Glomerular visceral epithelial cell (primary cell): ENCODE measurements at regions not wholly inside any gene's neighbourhood (a gene's known extent, or its start where the extent isn't known, plus 50 kb on each side); places are given as distances from the start of the nearest gene placed in this dataset.
"Not testable (repeated sequence)": the region's sequence is repeated elsewhere in the genome, so short reads cannot be mapped to it uniquely, and the experiment has no call there.

Experiments
- DNase-seq: peaks from one replicate; pipeline ENCODE4 v3.0.0-alpha.2; 2016; ENCODE audit errors: extremely low spot score

DNA sequence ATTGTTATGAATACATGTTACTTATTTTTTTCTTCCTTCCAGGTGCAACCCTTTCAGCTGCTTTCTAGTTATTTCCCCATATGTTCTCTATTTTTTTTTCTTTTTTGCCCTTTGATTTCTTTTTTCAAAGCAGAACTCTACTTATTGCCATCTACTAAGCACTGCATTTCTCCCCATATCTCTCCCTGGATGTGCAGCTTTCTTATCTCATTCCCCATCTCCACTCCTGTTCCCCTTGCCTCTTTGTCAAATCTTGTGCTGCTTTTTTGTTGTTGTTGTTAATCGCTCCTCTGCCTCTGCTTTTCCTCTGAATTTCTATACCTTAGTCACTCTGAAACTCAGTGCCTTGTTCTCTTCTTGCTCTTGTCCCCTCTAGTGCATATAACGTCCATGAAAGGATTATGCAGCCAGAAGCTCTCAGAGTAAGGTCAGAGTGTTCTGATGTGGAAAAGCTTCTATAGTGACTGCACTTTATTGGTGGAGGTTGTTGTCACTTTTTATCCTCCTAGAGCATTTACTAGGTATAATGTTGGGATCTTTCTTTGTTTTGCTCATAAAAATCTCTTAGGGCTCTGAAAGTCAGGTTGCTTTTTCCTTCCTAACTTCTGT is 51.1 kb upstream of the JADE1 start:
- DNase-seq = no peak

GRCh38 chr4:128757712-128758111 is 51.8 kb upstream of the JADE1 start:
- DNase-seq = no peak

DNA sequence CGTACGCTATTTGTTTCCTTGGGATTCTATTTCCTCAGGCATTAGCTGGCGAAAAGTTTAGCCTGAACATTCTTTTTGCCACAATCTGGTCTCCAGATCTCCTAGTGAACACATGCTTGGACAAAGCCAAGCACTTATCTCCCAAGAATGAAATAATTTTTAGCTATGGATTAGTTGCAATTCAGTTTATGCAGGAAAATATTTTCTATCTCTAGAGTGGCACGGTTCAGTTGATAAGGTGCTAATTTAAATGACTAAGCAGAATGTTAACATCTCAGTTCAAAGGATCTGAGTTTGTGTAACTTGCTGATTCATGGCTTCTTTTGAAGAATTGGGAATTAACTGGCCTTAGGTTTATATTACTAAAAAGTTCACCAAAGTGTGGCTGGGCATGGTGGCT is 58.1 kb upstream of the JADE1 start:
- DNase-seq = no peak

- DNase-seq = not testable (repeated sequence)
These were observed 67.8 kb upstream of the JADE1 start for GRCh38 chr4:128741748-128742147.

DNA sequence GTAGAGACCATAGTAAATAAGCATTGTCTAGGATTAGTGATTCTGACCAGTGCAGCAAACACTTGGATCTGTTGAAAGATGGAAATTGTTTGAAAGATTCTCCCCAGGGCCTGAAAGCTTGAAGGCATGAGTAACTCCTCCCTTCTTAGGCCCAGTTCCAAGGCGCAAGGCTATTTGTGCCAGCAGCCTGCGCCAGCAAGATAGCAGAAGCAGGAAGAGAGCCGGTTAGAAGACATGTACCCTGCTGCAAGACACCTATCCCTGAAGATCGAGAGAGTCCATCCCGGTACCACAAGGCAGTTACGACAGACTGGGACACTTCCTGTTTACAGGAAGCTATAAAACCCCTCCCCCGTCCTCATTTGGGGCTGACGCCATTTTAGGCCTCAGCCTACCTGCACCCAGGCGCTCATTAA is 72.4 kb upstream of the JADE1 start:
- no peak for DNase-seq

DNA sequence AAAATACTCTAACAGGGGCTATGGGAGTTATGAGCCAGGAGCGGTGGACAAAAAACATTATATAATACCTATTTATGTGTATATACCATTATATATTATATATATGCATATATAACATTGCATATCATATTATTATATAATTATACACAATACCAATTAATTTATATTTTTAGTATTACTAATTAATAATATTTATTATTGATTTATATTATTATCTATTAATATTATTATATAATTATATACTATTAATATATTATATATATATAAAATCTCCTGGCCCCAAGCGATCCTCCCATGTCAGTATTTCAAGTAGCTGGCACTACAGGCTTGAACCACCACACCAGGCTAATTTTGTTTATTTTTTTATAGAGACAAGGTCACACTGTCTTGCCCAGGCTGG is 73.8 kb upstream of the JADE1 start:
- DNase-seq = no peak

DNA sequence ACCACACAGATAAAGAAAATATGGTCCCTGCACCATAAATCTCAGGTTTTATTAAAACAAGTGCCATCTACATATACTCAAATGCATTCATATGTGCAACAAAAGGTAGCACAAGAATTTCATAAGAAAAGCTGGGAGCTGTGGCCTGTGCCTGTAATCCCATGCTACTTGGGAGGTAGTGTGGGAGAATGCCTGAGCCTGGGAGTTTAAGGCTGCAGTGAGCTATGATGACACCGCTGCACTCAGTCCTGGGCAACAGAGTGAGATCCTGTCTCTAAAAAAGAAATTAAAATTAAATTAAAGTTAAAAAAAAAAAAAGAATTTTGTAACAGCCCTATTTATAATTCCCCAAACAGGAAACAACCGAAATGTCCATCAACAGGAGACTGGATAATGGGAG is 81.3 kb upstream of the JADE1 start:
- no peak for DNase-seq

DNA sequence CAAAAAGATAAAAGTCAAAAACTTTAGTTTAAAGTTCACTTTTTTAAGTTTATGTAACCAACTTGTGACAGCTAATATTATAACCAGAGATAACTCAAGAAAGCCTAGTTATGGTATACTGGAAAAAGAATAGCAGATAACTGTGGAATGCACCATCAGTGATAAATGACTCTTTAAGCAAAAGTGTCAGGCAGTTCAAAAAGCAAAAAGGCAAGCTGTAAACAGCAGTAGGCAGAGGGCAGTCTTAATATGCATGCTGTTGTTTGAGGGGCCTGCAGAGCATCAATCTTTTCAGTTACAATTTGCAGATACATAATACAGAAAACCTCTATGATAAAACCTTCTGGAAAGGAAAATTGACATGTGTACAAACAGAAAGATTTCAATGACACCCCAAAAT is 81.8 kb upstream of the JADE1 start:
- DNase-seq = no peak

GRCh38 chr4:128725405-128726055 is 84.0 kb upstream of the JADE1 start:
- DNase-seq = no peak

DNA sequence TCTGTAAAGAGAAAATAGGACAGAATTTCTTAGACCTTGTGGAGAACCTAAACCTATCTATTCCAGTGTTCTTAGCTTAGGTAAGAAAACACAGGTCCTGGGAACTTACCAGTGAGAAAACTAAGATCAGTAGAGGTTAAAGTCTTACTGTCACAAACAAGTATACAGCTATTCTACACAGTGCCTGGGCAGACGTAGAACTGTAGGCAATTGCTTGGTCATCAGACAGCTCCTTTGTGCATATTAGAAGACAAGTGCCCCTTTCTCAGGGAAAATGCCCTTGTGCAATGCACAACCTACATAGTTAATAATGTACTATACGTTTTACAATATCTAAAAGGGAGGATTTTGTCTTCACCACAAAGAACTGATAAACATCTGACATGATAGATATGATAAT is 86.6 kb upstream of the JADE1 start:
- no peak for DNase-seq

DNA sequence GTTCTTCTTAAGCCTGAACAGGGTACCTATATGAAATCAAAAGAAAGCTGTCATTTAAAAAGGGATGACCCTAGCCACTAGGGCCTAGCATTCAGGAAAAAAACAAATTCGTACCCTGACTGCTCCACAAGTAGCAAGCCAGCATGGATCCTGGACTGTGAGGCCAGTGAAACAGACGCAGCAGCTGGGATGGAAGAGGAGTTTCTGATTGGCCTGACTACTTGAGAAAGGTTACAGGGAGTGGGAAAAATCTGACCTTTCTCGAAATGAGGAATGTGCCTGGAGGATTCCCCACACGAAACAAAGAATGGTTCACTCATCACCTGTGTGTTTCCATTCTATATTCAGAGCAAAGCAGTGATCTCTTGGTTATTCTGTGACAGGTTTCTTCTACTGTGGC is 87.6 kb upstream of the JADE1 start:
- DNase-seq = no peak

DNA sequence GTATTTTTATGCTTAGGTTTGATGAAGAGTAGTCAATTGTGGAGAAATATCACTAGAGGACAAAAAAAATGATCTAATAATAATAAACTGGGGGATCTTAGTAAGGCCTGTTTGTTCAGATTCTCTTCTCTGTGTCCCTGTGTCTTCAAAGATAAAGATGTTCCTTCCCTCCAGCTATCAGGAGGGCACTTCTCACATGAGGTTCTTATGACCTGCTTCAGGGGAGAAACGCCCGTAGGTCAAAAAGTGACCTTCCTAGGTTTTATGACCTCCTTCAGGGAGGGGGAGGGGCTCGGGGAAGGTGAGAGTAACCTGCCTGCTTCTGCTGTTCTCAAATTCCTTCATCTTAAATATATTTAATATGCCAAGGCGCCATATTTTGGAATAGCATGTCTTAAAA is 89.2 kb upstream of the JADE1 start:
- no peak for DNase-seq

DNA sequence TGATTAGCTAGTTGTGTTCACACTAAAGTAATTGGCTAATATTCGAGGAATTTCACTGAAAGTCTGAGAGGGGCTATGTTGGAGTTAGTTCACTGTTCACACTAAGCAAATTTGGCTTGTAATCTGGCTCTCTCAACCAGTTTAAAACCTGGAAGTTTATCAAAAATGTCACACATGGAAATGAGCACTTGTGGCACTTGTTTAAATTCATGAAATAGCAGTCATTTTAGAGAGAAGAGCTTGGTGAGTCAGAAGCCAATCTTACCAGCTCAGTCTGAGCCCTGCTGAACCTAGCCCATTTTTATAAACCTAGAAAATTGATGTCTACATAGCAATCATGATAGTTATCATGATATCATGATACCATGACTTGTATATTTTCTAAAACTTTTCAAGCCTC is 90.7 kb upstream of the JADE1 start:
- DNase-seq = no peak

DNA sequence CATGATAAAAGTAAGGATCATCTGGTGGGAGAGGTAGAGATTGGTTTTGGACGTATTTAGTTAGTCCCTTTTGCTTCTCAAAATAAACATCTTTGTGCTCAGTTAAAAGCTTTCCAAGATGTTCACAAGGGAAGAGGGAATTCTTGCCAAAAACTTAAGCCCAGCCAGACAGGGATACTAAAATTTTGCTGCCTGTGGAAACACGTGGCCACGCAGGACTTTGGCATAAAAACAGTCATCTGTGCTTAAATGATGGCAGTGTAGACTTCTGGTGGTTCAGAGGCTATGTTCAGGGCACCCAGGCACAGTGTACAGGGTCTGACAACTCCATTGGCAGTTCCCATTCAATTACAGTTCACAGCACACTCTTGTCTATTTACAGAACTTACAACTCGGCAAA is 93.2 kb upstream of the JADE1 start:
- DNase-seq = no peak

- DNase-seq = no peak
These were observed 93.9 kb upstream of the JADE1 start for GRCh38 chr4:128715616-128716015.

DNA sequence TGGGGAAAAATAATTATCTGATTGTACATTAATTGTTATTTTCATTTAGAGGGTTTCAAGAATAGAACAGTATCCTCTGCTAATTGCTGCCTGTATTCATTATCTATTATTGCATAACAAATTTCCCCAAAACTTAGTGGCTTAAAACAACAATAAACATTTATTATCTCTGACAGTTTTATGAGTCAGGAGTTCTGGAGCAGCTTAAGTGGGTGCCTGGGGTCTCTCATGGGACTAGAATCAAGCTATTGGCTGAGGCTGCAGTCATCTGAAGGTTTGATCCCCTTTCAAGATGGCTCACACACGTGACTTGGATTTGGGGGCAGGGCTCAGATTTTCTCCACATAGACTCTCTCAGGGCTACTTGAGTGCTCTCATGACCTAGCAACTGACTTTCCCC is 98.1 kb upstream of the JADE1 start:
- DNase-seq = no peak

DNA sequence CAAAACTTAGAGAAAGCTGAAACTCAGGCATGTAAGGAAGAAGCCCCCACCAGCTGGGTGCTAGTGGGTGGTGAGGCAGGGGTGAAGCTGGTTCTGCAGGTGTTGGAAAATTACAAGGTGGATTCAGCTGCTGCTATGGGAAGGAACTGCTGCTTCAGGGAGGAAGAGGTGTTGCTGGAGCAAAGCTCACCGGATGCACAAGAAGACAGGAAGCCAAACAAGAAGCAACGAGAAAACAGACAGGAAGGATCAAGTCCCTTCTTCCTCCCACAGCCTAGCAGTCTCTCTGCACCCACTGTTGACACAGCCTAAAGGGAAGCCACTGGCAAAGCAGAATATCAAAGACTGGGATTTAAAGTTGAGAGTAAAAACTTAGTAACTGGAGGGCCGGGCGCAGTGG is 100.2 kb upstream of the JADE1 start:
- DNase-seq = no peak

- no peak for DNase-seq
These were observed 101.6 kb upstream of the JADE1 start for GRCh38 chr4:128707864-128708263.

DNA sequence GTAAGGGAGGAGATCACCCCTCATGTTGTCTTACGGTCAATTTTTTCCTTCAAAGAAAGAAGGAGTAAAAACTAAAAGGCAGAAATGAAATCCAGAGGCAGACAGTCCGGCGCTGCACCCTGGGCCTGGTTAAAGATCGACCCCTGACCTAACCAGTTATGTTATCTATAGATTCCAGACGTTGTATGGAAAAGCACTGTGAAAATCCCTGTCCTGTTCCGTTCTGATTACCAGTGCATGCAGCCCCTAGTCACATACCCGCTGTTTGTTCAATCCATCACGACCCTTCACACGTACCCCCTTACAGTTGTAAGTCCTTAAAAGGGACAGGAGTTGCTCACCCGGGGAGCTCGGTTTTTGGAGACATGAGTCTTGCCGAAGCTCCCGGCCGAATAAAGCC is 105.6 kb upstream of the JADE1 start:
- no peak for DNase-seq

DNA sequence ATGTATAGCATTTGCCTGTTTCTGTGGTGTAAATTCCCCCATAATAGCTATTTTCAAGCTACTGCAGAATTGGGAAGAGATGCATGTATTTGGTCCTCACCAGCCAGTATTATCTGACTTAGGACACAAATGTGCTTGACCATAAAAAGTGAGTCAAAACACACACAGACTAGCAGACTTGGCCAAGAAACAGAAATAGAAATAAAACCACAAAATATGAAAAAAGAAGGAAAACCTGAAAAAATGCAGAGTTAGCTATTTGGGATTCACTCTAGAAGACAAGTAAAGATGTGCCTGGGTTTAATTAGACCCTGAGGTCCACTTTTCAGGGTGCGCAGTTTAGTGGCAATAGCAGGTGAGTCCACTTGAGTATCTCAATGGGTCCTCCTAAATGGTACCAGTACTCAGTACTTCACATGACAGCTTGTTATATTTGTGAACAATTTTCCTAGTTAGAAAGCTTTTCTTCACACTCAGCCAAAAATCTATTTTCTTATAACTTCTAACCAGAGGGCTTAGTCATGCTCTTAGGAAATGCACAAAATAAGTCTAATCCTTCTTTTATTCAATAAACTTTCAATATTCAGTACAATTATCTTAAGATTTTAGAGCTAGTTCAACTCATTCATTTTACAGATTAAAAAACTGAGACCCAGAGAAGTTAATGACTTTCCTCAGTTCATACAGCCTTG is 108.7 kb upstream of the JADE1 start:
- no peak for DNase-seq

DNA sequence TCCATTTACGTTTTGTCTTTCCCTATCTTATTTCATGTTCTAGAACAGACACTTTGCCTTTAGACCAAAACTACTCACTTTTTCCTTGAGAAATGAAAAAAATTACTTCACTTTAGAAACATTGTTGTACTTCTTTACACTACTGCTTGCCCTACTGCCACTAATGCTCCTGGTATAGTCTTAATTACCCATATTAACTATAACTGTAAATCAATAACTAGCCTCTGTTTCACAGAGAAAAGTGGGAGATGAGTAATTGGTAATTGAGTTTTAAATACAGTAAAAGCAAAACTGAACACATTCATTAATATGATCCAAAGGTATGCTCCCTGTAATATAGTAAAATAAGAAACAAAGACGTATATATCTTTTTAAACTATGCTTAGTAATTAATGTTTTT is 111.1 kb upstream of the JADE1 start:
- DNase-seq = no peak

- DNase-seq = no peak
These were observed 112.2 kb upstream of the JADE1 start for GRCh38 chr4:128697323-128697722.

GRCh38 chr4:128690011-128690410 is 119.5 kb upstream of the JADE1 start:
- no peak for DNase-seq
